Chondrocyte (in vitro differentiated cells): ENCODE measurements at regions not wholly inside any gene's neighbourhood (a gene's known extent, or its start where the extent isn't known, plus 50 kb on each side); places are given as distances from the start of the nearest gene placed in this dataset.

Experiments
- DNase-seq: peaks from one replicate; pipeline ENCODE4 v3.0.0; 2021; ENCODE audit warnings: mixed read lengths, low spot score
- H3K27ac Mint-ChIP-seq: one replicate; pipeline ENCODE4 v1.8.0; 2021; ENCODE audit warnings: mild to moderate bottlenecking, moderate library complexity, mixed read lengths; ENCODE audit not compliant: unreplicated experiment
- H3K27me3 Mint-ChIP-seq: 2 replicates; pipeline ENCODE4 v1.8.0; 2021; ENCODE audit warnings: low read depth, mixed read lengths
- H3K36me3 Mint-ChIP-seq: 2 replicates; pipeline ENCODE4 v1.8.0; 2021; ENCODE audit warnings: low read depth, mixed read lengths
- H3K4me1 Mint-ChIP-seq: 2 replicates; pipeline ENCODE4 v1.8.0; 2021; ENCODE audit warnings: low read depth, mild to moderate bottlenecking, mixed read lengths
- H3K4me3 Mint-ChIP-seq: one replicate; pipeline ENCODE4 v1.8.0; 2021; ENCODE audit warnings: mild to moderate bottlenecking, moderate library complexity, mixed read lengths; ENCODE audit not compliant: unreplicated experiment
- H3K9me3 Mint-ChIP-seq: 2 replicates; pipeline ENCODE4 v1.8.0; 2021; ENCODE audit warnings: low read depth, mixed read lengths
- TF ChIP-seq, protein P1 (sequence below): fragments of 200-600 bp; sonication (generic); IDR thresholded peaks from 2 replicates; pipeline ENCODE4 v1.5.0; 2021; ENCODE audit warnings: antibody characterized with exemption, mild to moderate bottlenecking, moderate library complexity

DNA sequence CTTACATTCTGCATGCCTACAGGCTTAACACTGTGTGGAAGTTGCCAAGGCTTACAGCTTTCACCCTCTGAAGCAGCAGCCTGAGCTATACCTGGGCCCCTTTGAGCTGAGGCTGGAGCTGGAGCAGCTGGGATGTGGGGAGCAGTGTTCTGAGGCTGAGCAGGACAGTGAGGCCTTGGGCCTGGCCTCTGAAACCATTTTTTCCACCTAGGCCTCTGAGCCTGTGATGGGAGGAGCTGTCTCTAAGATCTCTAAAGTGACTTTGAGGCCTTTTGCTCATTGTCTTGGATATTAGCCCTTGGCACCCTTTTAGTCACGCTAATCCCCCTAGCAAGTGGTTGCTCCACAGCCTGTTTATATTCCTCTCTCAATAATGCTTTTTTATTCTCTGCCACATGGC is 59.9 kb upstream of the ZBED5 start:
- TF ChIP-seq, protein P1, sequence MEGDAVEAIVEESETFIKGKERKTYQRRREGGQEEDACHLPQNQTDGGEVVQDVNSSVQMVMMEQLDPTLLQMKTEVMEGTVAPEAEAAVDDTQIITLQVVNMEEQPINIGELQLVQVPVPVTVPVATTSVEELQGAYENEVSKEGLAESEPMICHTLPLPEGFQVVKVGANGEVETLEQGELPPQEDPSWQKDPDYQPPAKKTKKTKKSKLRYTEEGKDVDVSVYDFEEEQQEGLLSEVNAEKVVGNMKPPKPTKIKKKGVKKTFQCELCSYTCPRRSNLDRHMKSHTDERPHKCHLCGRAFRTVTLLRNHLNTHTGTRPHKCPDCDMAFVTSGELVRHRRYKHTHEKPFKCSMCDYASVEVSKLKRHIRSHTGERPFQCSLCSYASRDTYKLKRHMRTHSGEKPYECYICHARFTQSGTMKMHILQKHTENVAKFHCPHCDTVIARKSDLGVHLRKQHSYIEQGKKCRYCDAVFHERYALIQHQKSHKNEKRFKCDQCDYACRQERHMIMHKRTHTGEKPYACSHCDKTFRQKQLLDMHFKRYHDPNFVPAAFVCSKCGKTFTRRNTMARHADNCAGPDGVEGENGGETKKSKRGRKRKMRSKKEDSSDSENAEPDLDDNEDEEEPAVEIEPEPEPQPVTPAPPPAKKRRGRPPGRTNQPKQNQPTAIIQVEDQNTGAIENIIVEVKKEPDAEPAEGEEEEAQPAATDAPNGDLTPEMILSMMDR, result no peak
- peaks cover 13% of the 10 kb centered on the region for H3K9me3 Mint-ChIP-seq
- no peak for DNase-seq
- no peaks in the 10 kb centered on the region for H3K27me3 Mint-ChIP-seq
- no peaks in the 10 kb centered on the region for H3K4me1 Mint-ChIP-seq
- H3K36me3 Mint-ChIP-seq, result peaks cover 3% of the 10 kb centered on the region
- no peak overlapping the region for H3K4me3 Mint-ChIP-seq
- no peak overlapping the region for H3K27ac Mint-ChIP-seq

DNA sequence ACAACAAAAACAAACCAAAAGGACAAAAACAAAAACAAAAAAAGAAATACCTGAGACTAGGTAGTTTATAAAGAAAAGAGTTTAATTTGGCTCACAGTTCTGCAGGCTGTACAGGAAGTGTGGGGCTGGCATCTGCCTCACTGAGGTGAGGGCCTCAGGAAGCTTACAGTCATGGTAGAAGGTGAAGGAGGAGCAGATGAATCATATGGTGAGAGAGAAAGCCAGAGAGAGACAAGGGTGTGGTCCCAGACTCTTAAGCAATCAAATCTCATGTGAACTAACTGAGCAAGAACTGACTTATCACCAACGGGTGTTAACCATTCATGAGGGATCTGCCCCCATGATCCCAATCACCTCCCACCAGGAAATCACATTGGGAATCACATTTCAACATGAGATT is 58.8 kb upstream of the ZBED5 start:
- H3K27ac Mint-ChIP-seq, result no peak overlapping the region
- H3K4me3 Mint-ChIP-seq, result no peak overlapping the region
- H3K4me1 Mint-ChIP-seq, result no peaks in the 10 kb centered on the region
- no peak for DNase-seq
- no peaks in the 10 kb centered on the region for H3K27me3 Mint-ChIP-seq
- TF ChIP-seq, protein P1, result no peak
- peaks cover 13% of the 10 kb centered on the region for H3K9me3 Mint-ChIP-seq
- H3K36me3 Mint-ChIP-seq, result peaks cover 3% of the 10 kb centered on the region

DNA sequence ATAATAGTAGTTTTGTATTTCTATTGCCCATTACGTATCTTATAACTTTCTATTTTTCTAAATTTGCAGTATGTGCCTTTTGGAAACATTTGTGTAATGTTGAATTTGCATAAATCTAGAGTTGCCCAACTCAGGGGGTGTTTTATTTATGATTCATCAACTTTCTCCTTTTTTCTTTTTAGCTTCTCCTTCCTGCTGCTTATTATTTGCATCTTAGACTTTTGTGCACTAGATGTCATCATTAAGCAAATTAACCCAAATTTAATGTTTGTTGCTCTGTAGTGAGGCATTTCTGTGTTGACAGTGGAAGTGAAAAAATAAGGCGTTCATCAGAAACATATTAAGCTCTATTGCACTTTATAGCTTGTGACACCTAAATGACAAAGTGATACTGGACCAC is 56.2 kb upstream of the ZBED5 start:
- TF ChIP-seq, protein P1, result no peak
- H3K27ac Mint-ChIP-seq, result no peak overlapping the region
- no peaks in the 10 kb centered on the region for H3K27me3 Mint-ChIP-seq
- H3K36me3 Mint-ChIP-seq, result peaks cover 3% of the 10 kb centered on the region
- peaks cover 13% of the 10 kb centered on the region for H3K9me3 Mint-ChIP-seq
- no peak for DNase-seq
- H3K4me3 Mint-ChIP-seq, result no peak overlapping the region
- peaks cover 10% of the 10 kb centered on the region for H3K4me1 Mint-ChIP-seq

DNA sequence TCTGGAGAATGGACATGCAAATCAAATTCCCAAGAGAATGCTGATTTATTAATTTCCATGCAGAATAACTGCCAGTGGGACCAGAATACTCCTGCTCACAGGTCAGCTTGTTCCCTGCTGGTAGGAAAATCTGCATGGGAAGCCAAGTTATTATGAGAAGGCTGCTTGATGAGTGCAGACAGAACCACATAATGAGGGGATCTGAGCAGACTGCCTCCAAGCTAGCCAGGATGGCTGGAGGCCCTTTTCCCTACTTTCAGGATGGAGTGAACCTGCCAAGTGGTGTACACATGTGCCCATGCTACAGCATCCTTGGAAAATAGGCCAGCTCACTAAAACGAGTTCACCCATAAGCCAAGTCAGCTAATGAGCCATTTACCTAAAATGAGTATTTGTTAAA is 55.2 kb upstream of the ZBED5 start:
- no peaks in the 10 kb centered on the region for H3K27me3 Mint-ChIP-seq
- DNase-seq, result no peak
- H3K36me3 Mint-ChIP-seq, result peaks cover 2% of the 10 kb centered on the region
- H3K27ac Mint-ChIP-seq, result no peak overlapping the region
- H3K4me1 Mint-ChIP-seq, result peaks cover 17% of the 10 kb centered on the region
- TF ChIP-seq, protein P1, result no peak
- peaks cover 6% of the 10 kb centered on the region for H3K9me3 Mint-ChIP-seq
- no peak overlapping the region for H3K4me3 Mint-ChIP-seq

DNA sequence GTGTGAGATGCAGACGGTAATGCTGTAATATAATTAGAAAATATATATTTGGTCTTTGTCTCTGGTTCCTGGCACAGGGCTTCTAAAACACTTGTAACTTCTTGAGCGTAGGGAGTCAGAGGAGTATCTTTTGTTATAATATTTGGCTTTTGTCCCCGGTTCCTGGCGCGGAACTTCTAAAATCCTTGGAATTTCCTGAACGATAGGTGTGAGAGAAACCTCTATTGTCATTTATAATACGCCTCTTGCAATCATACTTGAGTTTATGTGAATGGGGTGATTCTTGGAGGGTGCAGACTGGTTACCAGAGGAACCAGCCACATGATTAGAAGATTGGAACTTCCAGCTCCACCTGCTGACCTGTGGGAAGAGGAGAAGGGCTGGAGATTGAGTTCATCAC is 54.1 kb upstream of the ZBED5 start:
- H3K27ac Mint-ChIP-seq, result no peak overlapping the region

More for the DNA sequence above, 54.1 kb upstream of the ZBED5 start:
- DNase-seq, result no peak
- Mint-ChIP-seq H3K9me3 (peaks cover 5% of the 10 kb centered on the region), H3K27me3 (no peaks in the 10 kb centered on the region), H3K4me1 (peaks cover 28% of the 10 kb centered on the region), H3K4me3 (no peak overlapping the region), H3K36me3 (peaks cover 2% of the 10 kb centered on the region)
- TF ChIP-seq, protein P1, result no peak
